A673 (cell line): ENCODE measurements at regions not wholly inside any gene's neighbourhood (a gene's known extent, or its start where the extent isn't known, plus 50 kb on each side); places are given as distances from the start of the nearest gene placed in this dataset.

Experiments
- CTCF ChIP-seq: fragments of 300-800, 200-600 bp; sonication (generic); conservative IDR thresholded peaks from 2 replicates; pipeline ENCODE4 v1.5.1; 2017; ENCODE audit warnings: low read depth, mild to moderate bottlenecking, antibody characterized with exemption, low read length, moderate library complexity, mixed read lengths
- EZH2 ChIP-seq: fragments of 200-600 bp; sonication (generic); IDR thresholded peaks from 2 replicates; pipeline ENCODE4 v1.6.1; 2017; ENCODE audit warnings: borderline replicate concordance, low read depth, mild to moderate bottlenecking, mixed read lengths, antibody characterized with exemption, low read length; ENCODE audit not compliant: poor library complexity, severe bottlenecking

GRCh38 chr20:4563031-4563430 is 123.2 kb upstream of the PRNP start:
- no peak for TF ChIP-seq CTCF
- no peak for TF ChIP-seq EZH2
